PC-3 (cell line): ENCODE measurements at regions not wholly inside any gene's neighbourhood (a gene's known extent, or its start where the extent isn't known, plus 50 kb on each side); places are given as distances from the start of the nearest gene placed in this dataset.
"Not testable (repeated sequence)": the region's sequence is repeated elsewhere in the genome, so short reads cannot be mapped to it uniquely, and the experiment has no call there.

Experiments used
- ATAC-seq: fragments of 200-7000 bp; cut with Tn5 transposase; 2 replicates; pipeline ENCODE4 v1.9.1; 2020; ENCODE audit warnings: mild to moderate bottlenecking, moderate library complexity
- BruUV-seq: library from RNA; stranded (reverse); fragments of 400-500 nt; replicated peaks from 2 replicates; lab custom pipeline; 2021; lab: Mats Ljungman, UMichigan
- CTCF ChIA-PET: fragments of 300-600 bp; sonication (Branson Sonifier 250); formaldehyde crosslinking; loops from one replicate; lab custom pipeline; 2022; ENCODE audit warnings: antibody characterized with exemption; lab: Charles Lee
- POLR2A ChIA-PET: fragments of 300-600 bp; sonication (Branson Sonifier 250); formaldehyde crosslinking; loops from one replicate; lab custom pipeline; 2022; ENCODE audit warnings: antibody characterized with exemption; ENCODE audit not compliant: unreplicated experiment; lab: Charles Lee
- DNase-seq: peaks from one replicate; pipeline ENCODE4 v3.0.0-alpha.2; 2015
- H2AFZ ChIP-seq: fragments of 300-600 bp; sonication (generic); 2 replicates; pipeline ENCODE4 v1.6.0; 2016; ENCODE audit warnings: antibody characterized with exemption, low read length
- H3F3A ChIP-seq: fragments of 300-600 bp; sonication (generic); one replicate; pipeline ENCODE4 v1.6.0; 2017; ENCODE audit warnings: antibody characterized with exemption, low read length, control low read depth, mild to moderate bottlenecking; ENCODE audit not compliant: unreplicated experiment
- H3K27ac ChIP-seq: fragments of 300-600 bp; sonication (generic); 2 replicates; pipeline ENCODE4 v1.5.1; 2016; ENCODE audit warnings: mild to moderate bottlenecking, low read length
- H3K27me3 ChIP-seq: fragments of 300-600 bp; sonication (generic); 2 replicates; pipeline ENCODE4 v1.6.1; 2016; ENCODE audit warnings: low read length, mixed read lengths
- H3K36me3 ChIP-seq: fragments of 300-600 bp; sonication (generic); 2 replicates; pipeline ENCODE4 v1.6.1; 2016; ENCODE audit warnings: low read depth, mixed run types, low read length, mixed read lengths
- H3K4me1 ChIP-seq: fragments of 300-600 bp; sonication (generic); 2 replicates; pipeline ENCODE4 v1.5.1; 2016; ENCODE audit warnings: low read length; ENCODE audit not compliant: insufficient read depth
- H3K4me2 ChIP-seq: fragments of 300-600 bp; sonication (generic); 2 replicates; pipeline ENCODE4 v1.6.0; 2016; ENCODE audit warnings: low read length
- H3K4me3 ChIP-seq: fragments of 300-600 bp; sonication (generic); 2 replicates; pipeline ENCODE4 v1.5.1; 2016; ENCODE audit warnings: mild to moderate bottlenecking, low read length, mixed read lengths
- H3K79me2 ChIP-seq: fragments of 300-600 bp; sonication (generic); 2 replicates; pipeline ENCODE4 v1.6.1; 2017; ENCODE audit warnings: low read length, mixed read lengths
- H3K9ac ChIP-seq: fragments of 300-600 bp; sonication (generic); 2 replicates; pipeline ENCODE4 v1.6.0; 2016; ENCODE audit warnings: mild to moderate bottlenecking, low read length
- H3K9me2 ChIP-seq: fragments of 300-600 bp; sonication (generic); replicated peaks from 2 replicates; pipeline ENCODE4 v1.6.1; 2016; ENCODE audit warnings: mixed run types, low read length, mixed read lengths
- H3K9me3 ChIP-seq: fragments of 300-600 bp; sonication (generic); 2 replicates; pipeline ENCODE4 v1.6.1; 2016; ENCODE audit warnings: low read length, mixed read lengths
- H4K20me1 ChIP-seq: fragments of 300-600 bp; sonication (generic); 2 replicates; pipeline ENCODE4 v1.6.1; 2016; ENCODE audit warnings: low read length, mixed read lengths
- EZH2 ChIP-seq: fragments of 300-600 bp; sonication (generic); IDR thresholded peaks from one replicate; pipeline ENCODE4 v1.6.1; 2017; ENCODE audit warnings: antibody characterized with exemption, mild to moderate bottlenecking, low read length; ENCODE audit not compliant: unreplicated experiment
- EZH2phosphoT487 ChIP-seq: fragments of 300-600 bp; sonication (generic); IDR thresholded peaks from 2 replicates; pipeline ENCODE4 v1.6.1; 2018; ENCODE audit warnings: mild to moderate bottlenecking, antibody characterized with exemption, low read length, borderline replicate concordance
- intact Hi-C: fragments of 100-400 bp; cut with micrococcal nuclease; formaldehyde crosslinking; loops from 2 replicates; pipeline ENCODE4 v1.9.0; 2023
- TF ChIP-seq, protein P1 (sequence below): fragments of 300-600 bp; sonication (generic); conservative IDR thresholded peaks from 2 replicates; pipeline ENCODE4 v1.5.1; 2017; ENCODE audit warnings: antibody characterized with exemption, low read depth, mild to moderate bottlenecking, low read length

DNA sequence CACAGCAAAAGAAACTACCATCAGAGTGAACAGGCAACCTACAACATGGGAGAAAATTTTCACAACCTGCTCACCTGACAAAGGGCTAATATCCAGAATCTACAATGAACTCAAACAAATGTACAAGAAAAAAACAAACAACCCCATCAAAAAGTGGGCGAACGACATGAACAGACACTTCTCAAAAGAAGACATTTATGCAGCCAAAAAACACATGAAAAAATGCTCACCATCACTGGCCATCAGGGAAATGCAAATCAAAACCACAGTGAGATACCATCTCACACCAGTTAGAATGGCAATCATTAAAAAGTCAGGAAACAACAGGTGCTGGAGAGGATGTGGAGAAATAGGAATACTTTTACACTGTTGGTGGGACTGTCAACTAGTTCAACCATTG lies 207.8 kb downstream of the USP6NL start:
- POLR2A ChIA-PET, H3K4me3 ChIP-seq, H3K4me1 ChIP-seq, intact Hi-C loops, H3K79me2 ChIP-seq, H3K27me3 ChIP-seq, H4K20me1 ChIP-seq, H3K27ac ChIP-seq, H3K9me2 ChIP-seq, ATAC-seq, DNase-seq, H3K36me3 ChIP-seq, H3K4me2 ChIP-seq, BruUV-seq, H3F3A ChIP-seq, H3K9ac ChIP-seq, CTCF ChIA-PET, H3K9me3 ChIP-seq, H2AFZ ChIP-seq: not testable (repeated sequence)

DNA sequence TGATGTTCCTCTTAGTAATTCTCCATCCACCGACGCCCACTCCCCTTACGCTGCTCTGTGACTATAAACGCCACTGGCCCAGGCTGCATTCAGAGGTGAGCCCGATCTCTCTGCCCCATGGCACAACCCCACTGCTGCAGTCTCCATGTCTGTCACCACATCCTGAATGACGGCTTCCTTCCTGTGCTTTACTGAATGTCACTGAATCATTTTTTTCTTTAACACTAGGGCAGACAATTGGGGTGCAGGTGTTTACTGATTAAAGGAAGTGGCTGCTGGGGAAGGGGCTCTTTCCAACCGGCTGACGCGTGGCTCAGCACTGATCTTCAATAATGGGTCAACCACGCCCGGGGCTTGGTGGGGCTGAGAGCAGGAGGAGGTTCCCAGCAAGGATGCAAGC lies 208.3 kb downstream of the USP6NL start:
- no TSS peak for BruUV-seq
- no peak overlapping the region for H3K27ac ChIP-seq
- CTCF ChIA-PET = no interaction called here
- TF ChIP-seq EZH2phosphoT487 (no peak), EZH2 (no peak)
- TF ChIP-seq, protein P1, sequence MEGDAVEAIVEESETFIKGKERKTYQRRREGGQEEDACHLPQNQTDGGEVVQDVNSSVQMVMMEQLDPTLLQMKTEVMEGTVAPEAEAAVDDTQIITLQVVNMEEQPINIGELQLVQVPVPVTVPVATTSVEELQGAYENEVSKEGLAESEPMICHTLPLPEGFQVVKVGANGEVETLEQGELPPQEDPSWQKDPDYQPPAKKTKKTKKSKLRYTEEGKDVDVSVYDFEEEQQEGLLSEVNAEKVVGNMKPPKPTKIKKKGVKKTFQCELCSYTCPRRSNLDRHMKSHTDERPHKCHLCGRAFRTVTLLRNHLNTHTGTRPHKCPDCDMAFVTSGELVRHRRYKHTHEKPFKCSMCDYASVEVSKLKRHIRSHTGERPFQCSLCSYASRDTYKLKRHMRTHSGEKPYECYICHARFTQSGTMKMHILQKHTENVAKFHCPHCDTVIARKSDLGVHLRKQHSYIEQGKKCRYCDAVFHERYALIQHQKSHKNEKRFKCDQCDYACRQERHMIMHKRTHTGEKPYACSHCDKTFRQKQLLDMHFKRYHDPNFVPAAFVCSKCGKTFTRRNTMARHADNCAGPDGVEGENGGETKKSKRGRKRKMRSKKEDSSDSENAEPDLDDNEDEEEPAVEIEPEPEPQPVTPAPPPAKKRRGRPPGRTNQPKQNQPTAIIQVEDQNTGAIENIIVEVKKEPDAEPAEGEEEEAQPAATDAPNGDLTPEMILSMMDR = no peak
- no peak overlapping the region for H3K9ac ChIP-seq
- H3K36me3 ChIP-seq = no peaks in the 10 kb centered on the region
- no peaks in the 10 kb centered on the region for H3K4me1 ChIP-seq
- no peaks in the 10 kb centered on the region for H3F3A ChIP-seq
- H3K79me2 ChIP-seq = no peaks in the 10 kb centered on the region
- H2AFZ ChIP-seq = no peak overlapping the region
- H4K20me1 ChIP-seq = no peaks in the 10 kb centered on the region
- DNase-seq (no peak), ATAC-seq (no peak)
- intact Hi-C loops = no loop called here
- H3K9me3 ChIP-seq = no peaks in the 10 kb centered on the region
- H3K4me2 ChIP-seq = no peak overlapping the region
- H3K9me2 ChIP-seq = no peaks in the 10 kb centered on the region
- POLR2A ChIA-PET = no interaction called here
- no peak overlapping the region for H3K4me3 ChIP-seq
- peaks cover 5% of the 10 kb centered on the region; the same call in 1 of the 2 replicates for H3K27me3 ChIP-seq

DNA sequence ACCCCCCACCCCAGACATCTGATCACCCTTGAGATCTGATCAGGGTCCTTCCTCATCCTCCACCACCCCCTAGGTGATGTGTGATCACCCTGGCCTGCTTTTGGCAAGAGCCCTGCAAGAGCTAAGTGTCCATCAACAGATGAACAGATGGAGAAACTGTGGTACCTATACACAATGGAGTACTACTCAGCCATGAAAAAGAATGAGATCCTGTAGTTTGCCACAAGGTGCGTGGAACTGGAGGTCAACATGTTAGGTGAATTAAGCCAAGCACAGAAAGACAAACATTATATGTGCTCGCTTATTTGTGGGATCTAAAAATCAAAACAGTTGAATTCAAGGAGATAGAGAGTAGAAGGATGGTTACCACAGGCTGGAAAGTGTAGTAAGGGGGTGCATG lies 209.1 kb downstream of the USP6NL start:
- Histone ChIP-seq H2AFZ (no peak overlapping the region), H3K9ac (no peak overlapping the region), H3K79me2 (no peaks in the 10 kb centered on the region), H3K4me1 (no peaks in the 10 kb centered on the region), H3K4me3 (no peak overlapping the region), H3K9me2 (no peaks in the 10 kb centered on the region), H3K36me3 (no peaks in the 10 kb centered on the region), H3K27ac (no peak overlapping the region), H3K9me3 (no peaks in the 10 kb centered on the region), H3F3A (no peaks in the 10 kb centered on the region), H3K4me2 (no peak overlapping the region), H4K20me1 (no peaks in the 10 kb centered on the region), H3K27me3 (peaks cover 9% of the 10 kb centered on the region; the same call in 1 of the 2 replicates)
- intact Hi-C loops = no loop called here
- ChIA-PET POLR2A (no interaction called here), CTCF (no interaction called here)
- BruUV-seq = no TSS peak
- DNase-seq = no peak
- no peak for TF ChIP-seq EZH2phosphoT487
- TF ChIP-seq, protein P1 = no peak
- TF ChIP-seq EZH2 = no peak
- no peak for ATAC-seq
